NCI-H2081 (cell line): ENCODE measurements at regions not wholly inside any gene's neighbourhood (a gene's known extent, or its start where the extent isn't known, plus 50 kb on each side); places are given as distances from the start of the nearest gene placed in this dataset.

Experiments
- DNase-seq, 2 experiments: peaks; one replicate each; lab custom pipeline; 2025; lab: John Stamatoyannopoulos, UW

DNA sequence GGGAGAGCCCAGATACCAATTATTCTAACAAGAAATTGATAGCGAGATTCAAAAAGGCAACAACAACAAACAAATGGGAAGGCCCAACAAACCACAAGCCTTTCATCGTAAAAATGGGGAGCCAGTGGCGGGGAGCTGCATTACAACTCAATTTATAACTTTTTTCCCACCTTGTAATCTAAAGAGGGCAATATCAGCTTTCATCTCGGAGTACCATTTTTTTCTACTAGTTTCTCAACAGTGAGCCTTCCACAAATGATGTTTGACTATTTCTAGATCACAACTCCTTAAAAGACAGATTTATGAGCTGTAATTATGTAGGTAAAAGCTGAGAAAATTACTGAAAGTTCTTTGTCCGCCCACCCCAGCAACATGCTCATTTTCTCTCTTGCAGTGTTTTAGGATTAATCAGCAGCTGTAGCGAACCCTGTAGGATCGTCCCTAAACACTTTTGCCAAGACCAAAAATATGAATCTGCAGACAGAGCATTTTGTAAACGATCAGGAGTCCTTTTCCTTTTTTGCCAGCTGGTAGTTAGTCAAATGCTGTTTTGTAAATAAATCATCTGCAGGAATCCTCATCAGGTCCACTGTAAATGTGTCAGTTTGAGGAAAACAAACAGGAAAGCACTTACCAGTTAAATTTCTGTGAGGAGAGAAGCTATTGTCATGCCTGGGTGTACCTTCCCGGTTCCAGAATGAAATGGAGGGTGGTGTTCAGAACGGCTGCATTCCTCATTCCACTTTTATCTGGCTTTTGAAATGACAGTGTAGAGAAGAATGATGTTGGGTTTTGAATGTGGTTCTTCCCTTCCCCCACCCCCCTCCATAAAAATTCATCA lies 53.2 kb downstream of the EEF1B2 start:
- DNase-seq = peak in 1 of 2 experiments; percentile 60

DNA sequence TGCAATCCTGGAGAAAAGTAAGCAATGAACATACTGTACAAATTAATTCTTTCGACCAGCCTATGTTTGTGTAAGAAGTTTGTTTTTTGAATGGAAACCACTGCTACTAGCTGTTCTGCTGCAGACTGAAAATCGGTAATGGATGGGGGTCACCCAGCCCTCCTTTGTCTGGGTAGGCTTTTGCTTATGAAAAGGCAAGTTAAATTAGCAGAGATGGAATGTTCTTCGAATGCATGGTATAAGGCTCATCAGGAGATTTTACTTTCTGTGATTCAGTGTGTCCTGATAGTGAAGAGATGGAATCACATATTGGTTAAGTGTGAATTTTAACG lies 53.8 kb downstream of the EEF1B2 start:
- DNase-seq = no peak

DNA sequence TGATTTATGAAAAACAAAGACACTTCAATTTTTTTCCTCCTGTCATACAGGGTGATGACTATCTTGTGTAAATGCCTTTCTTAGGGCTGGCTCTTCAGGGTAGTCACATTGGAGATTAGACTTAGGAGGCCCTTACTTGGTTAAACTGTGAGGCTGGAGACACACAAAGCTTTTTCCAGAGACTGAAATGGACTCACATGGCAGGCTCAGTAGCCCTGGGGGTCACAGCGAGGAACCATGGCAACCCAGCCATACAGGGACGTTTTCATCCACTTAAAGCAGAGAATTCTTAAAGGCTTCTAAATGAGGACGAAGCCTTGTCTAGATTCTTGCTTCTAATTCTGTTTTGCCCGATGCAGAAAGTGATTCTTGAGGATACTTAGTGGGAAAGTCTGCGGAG lies 57.3 kb upstream of the ZDBF2 start:
- no peak for DNase-seq

DNA sequence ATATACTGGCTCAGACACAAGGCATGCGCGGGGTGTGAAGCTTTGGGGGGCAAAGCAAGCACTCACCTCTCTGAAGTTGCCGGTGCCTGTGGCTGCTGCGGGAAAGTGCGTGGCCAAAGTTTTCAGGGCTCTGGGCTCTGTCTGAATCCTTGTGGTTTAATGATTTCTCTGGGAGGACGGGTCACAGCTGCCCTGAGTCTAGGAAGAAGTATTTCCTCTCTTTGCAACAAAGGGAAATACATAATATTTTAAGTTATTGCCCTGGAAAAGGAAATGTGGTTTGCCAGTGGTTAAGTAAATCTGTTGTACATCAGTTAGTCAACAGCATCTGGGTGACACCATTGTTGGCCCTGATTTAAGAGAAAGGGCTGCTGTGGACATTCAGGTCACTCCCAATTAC lies 56.7 kb upstream of the ZDBF2 start:
- DNase-seq = no peak

DNA sequence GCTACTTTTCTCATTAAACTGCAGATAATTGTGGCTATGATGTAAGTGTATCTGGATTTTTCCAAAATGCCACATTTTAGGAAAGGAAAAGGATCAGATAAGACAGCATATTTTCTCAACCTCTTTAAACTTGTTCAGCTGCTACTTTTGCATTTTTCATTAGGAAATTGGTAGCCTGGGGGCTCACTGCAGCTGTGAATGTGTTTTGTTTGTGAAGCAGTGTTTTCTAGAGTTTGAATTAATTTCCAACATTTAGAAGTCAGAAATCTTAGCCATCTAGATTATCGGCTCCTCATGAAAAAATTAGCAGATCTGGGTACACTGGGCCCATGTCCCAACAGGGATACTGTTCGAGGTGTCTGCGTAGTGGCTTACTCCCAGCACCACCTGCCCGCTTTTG lies 56.3 kb upstream of the ZDBF2 start:
- DNase-seq = no peak

DNA sequence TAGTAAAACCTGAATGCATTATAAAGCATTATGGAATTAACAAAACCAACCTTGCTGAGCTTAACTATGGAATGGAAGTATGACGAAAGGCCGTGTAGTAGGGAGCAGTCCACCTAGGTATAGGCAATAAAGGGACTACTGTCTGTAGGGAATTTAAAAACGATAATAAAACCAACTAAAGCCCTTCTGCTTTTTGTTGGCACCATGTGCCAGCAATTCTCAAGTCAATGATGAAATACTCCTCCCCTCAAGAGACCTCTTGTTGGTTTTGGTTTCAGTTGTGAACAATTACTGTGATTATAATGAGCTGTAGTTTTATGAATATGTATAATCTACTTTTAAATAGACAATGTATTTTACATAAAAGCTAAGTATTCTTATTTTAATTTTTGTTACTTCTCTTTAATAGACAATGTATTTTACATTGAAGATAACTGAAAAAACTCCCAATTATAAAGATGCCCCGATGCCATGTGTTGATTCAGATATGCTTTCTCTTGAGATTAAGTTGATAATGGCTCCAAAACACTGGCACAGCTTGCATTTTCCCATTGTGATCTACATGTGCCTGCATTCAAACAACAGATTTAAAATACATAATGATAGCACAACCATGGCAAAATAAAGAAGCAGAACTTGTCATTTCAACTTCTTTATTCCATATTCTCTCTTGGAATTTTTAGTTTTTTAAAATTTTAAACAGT lies 55.5 kb upstream of the ZDBF2 start:
- DNase-seq = no peak

DNA sequence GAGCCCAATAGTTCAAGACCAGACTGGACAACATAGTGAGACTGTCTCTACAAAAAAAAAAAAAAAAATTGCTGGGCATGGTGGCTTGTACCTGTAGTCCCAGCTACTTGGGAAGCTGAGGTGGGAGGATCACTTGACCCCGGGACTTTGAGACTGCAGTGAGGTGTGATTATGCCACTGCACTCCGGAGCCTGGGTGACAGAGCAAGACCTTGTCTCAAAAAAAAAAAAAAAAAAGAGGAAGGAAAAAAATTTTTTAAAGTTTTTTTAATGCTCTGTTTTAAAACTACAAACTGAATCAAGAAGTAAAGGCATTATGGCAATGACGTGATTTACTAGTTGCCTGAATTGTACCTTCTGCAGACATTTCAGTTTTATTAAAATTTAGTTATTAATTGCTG lies 54.5 kb upstream of the ZDBF2 start:
- DNase-seq = no peak

DNA sequence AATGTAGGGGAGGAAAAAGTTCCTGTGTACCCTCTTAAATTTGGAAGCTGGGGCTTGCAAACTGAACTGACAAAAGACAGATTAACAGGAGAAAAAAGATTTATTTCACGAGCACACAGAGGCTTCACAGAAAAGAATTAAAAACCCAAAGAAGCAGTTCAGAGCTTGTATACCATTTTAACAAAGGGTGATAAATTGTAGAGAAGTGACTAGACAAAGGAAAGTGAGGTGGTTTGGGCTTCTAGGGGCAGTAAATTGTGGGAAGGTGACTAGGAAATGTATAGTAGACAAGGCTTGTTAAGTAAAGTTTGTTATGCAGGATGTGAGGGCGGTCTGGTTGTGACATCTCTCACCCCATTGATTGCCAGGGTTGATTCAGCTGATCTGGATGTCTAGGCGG lies 53.5 kb upstream of the ZDBF2 start:
- no peak for DNase-seq
